HepG2 (cell line): ENCODE measurements at regions not wholly inside any gene's neighbourhood (a gene's known extent, or its start where the extent isn't known, plus 50 kb on each side); places are given as distances from the start of the nearest gene placed in this dataset.
A peak's percentile ranks its signal among the peaks of the same experiment; 100 is the strongest.

ENCODE experiments used
- ATAC-seq: fragments of 200-7000 bp; cut with Tn5 transposase; 3 replicates; pipeline ENCODE4 v1.9.1; 2020; ENCODE audit warnings: mild to moderate bottlenecking, moderate library complexity
- BruUV-seq: library from RNA; stranded (reverse); fragments of 400-500 nt; replicated peaks from 2 replicates; lab custom pipeline; 2021; lab: Mats Ljungman, UMichigan
- CTCF ChIA-PET: fragments of 300-600 bp; formaldehyde crosslinking; extraction: SDS; loops from one replicate; lab custom pipeline; 2021; ENCODE audit warnings: low total read pairs, inconsistent platforms, low intra/inter-chr PET ratio; lab: Yijun Ruan, JAX
- POLR2A ChIA-PET: fragments of 350-600 bp; sonication (Branson Sonifier 250); formaldehyde crosslinking; loops from one replicate; lab custom pipeline; 2020; ENCODE audit warnings: antibody characterized with exemption, inconsistent platforms; lab: Yijun Ruan, JAX
- DNase-seq: peaks from one replicate; pipeline ENCODE4 v3.0.0-alpha.2; 2015; ENCODE audit warnings: low spot score
- FAIRE-seq: peaks from 3 replicates; lab custom pipeline; 2011; peaks lifted over from hg19 to GRCh38; lab: Jason Lieb, UNC
- H2AFZ ChIP-seq: one replicate; pipeline ENCODE4 v1.6.1; 2011; ENCODE audit warnings: low read length, inconsistent platforms
- H3K27ac ChIP-seq: fragments of 300-600 bp; 3 replicates; pipeline ENCODE4 v1.8.0; 2011; ENCODE audit warnings: mixed run types, mild to moderate bottlenecking, mixed read lengths, low read length, inconsistent platforms; ENCODE audit not compliant: insufficient read depth; ENCODE audit errors: extremely low read length
- H3K27me3 ChIP-seq, 2 experiments: fragments of 200-600 bp in 1 of 2; 2 replicates in 1 of 2; 3 replicates in 1 of 2; pipeline versions ENCODE4 v1.6.0 to v1.8.0; 2011; ENCODE audit warnings: low read length in 2 of 2, mild to moderate bottlenecking in 2 of 2, moderate library complexity in 2 of 2, inconsistent platforms in 1 of 2; ENCODE audit not compliant: insufficient read depth in 2 of 2, control insufficient read depth in 1 of 2
- H3K36me3 ChIP-seq, 2 experiments: fragments of 200-600 bp in 1 of 2; replicated peaks in 1 of 2; 2 replicates in 1 of 2; 3 replicates in 1 of 2; pipeline versions ENCODE4 v1.5.1 to v1.8.0; 2011; ENCODE audit warnings: low read length in 2 of 2, inconsistent platforms in 1 of 2; ENCODE audit not compliant: insufficient read depth in 2 of 2, control insufficient read depth in 1 of 2
- H3K4me1 ChIP-seq: 2 replicates; pipeline ENCODE4 v1.5.1; 2012; ENCODE audit warnings: low read length, inconsistent platforms; ENCODE audit not compliant: insufficient read depth
- H3K4me2 ChIP-seq: 2 replicates; pipeline ENCODE4 v1.6.0; 2011; ENCODE audit warnings: low read depth, low read length, inconsistent platforms
- H3K4me3 ChIP-seq, 3 experiments: fragments of 200-600 bp in 1 of 3; sonication (generic), shearing (Covaris generic) in 1 of 3; replicated peaks in 1 of 3; 2 replicates each; pipeline ENCODE4 v1.5.1; 2011 to 2016; ENCODE audit warnings: low read length in 3 of 3, inconsistent platforms in 2 of 3, low read depth in 2 of 3, mild to moderate bottlenecking in 2 of 3, control low read depth in 1 of 3, mixed read lengths in 1 of 3; ENCODE audit not compliant: insufficient read depth in 1 of 3
- H3K79me2 ChIP-seq: one replicate; pipeline ENCODE4 v1.6.1; 2011; ENCODE audit warnings: low read length, inconsistent platforms; ENCODE audit not compliant: insufficient read depth
- H3K9ac ChIP-seq: 2 replicates; pipeline ENCODE4 v1.6.0; 2011; ENCODE audit warnings: mild to moderate bottlenecking, low read depth, low read length, inconsistent platforms; ENCODE audit not compliant: insufficient read depth
- H3K9me3 ChIP-seq: 2 replicates; pipeline ENCODE4 v1.5.1; 2012; ENCODE audit warnings: mild to moderate bottlenecking, low read length
- H4K20me1 ChIP-seq: 2 replicates; pipeline ENCODE4 v1.6.0; 2011; ENCODE audit warnings: inconsistent platforms, mild to moderate bottlenecking, low read length, moderate library complexity; ENCODE audit not compliant: insufficient read depth
- IKZF4 ChIP-seq: sonication (generic); formaldehyde crosslinking; IDR thresholded peaks from 2 replicates; pipeline ENCODE4 v1.5.1; 2020; ENCODE audit warnings: borderline replicate concordance, mild to moderate bottlenecking, low read depth, missing genetic modification reagents; ENCODE audit errors: not compliant biosample characterization
- MAFF ChIP-seq: IDR thresholded peaks from 2 replicates; pipeline ENCODE4 v1.6.1; 2011; ENCODE audit warnings: low read depth, low read length, improper control_type of control experiment
- MAFK ChIP-seq, 2 experiments: IDR thresholded peaks in 1 of 2; conservative IDR thresholded peaks in 1 of 2; 2 replicates each; pipeline ENCODE4 v1.6.1; 2011; ENCODE audit warnings: improper control_type of control experiment in 2 of 2, low read length in 2 of 2
- PCBP1 ChIP-seq: fragments of 200-400 bp; formaldehyde crosslinking; IDR thresholded peaks from 2 replicates; pipeline ENCODE4 v1.6.1; 2017; ENCODE audit warnings: mild to moderate bottlenecking, low read depth, low read length, borderline replicate concordance
- POLR2AphosphoS2 ChIP-seq: IDR thresholded peaks from 2 replicates; pipeline ENCODE4 v1.6.1; 2011; ENCODE audit warnings: low read depth, low read length, improper control_type of control experiment
- RFX3 ChIP-seq: IDR thresholded peaks from 2 replicates; pipeline ENCODE4 v1.6.1; 2016; ENCODE audit warnings: missing biosample characterization, missing genetic modification reagents
- YEATS2 ChIP-seq: sonication (generic); formaldehyde crosslinking; IDR thresholded peaks from 2 replicates; pipeline ENCODE4 v1.4.0; 2020; ENCODE audit warnings: missing genetic modification reagents, borderline replicate concordance
- ZFP82 ChIP-seq: sonication (generic); formaldehyde crosslinking; IDR thresholded peaks from 2 replicates; pipeline ENCODE4 v1.5.1; 2020; ENCODE audit warnings: mild to moderate bottlenecking, missing genetic modification reagents, borderline replicate concordance
- ZNF33A ChIP-seq: sonication (generic); formaldehyde crosslinking; IDR thresholded peaks from 2 replicates; pipeline ENCODE4 v1.5.1; 2020; ENCODE audit warnings: missing genetic modification reagents, mild to moderate bottlenecking, moderate library complexity, borderline replicate concordance
- ZNF883 ChIP-seq: sonication (generic); formaldehyde crosslinking; IDR thresholded peaks from 2 replicates; pipeline ENCODE4 v1.5.1; 2020; ENCODE audit warnings: mild to moderate bottlenecking, missing genetic modification reagents; ENCODE audit errors: not compliant biosample characterization
- WGBS: methylation state at CpG from one replicate; pipeline ENCODE4 v1.1.6; 2017; ENCODE audit warnings: low lambda C conversion rate; 5-methylcytosine and 5-hydroxymethylcytosine counted together
- in situ Hi-C: cut with HindIII; loops from 2 replicates; pipeline ENCODE4 v1.10.0; 2017; ENCODE audit warnings: low pct_unique_long_range_greater_than_20kb; ENCODE audit not compliant: extremely low pct_ligation_motif_present
- intact Hi-C: fragments of 100-400 bp; cut with micrococcal nuclease; formaldehyde crosslinking; loops from one replicate; pipeline ENCODE4 v1.10.0; 2022; ENCODE audit not compliant: unreplicated experiment
- TF ChIP-seq, protein P1 (sequence below): sonication (generic); formaldehyde crosslinking; IDR thresholded peaks from 2 replicates; pipeline ENCODE4 v1.5.1; 2020; ENCODE audit warnings: mild to moderate bottlenecking, missing genetic modification reagents, moderate library complexity
- TF ChIP-seq, protein P2 (sequence below): sonication (generic); formaldehyde crosslinking; conservative IDR thresholded peaks from 2 replicates; pipeline ENCODE4 v1.4.0; 2020; ENCODE audit warnings: mild to moderate bottlenecking, missing genetic modification reagents, moderate library complexity
- TF ChIP-seq, protein P3 (sequence below): sonication (generic); formaldehyde crosslinking; IDR thresholded peaks from 2 replicates; pipeline ENCODE4 v1.4.0; 2020; ENCODE audit warnings: mild to moderate bottlenecking, missing genetic modification reagents

DNA sequence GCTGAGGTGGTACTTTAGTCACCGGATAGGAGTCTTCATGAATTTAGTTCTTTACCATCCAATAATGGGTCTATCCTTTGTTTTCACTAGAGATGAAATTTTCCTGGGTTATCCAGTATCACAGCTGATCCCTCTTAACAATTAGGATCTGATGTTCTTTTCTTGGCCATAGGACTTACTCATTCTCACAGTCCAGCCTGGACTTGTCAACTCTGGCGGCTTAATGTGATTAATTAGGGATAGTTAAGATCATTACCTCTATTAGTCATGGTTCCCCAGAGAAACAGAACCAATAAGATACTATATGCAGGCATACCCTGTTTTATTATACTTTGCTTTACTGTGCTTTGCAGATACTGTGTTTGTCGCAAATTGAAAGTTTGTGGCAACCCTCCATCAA lies 272.7 kb upstream of the FAT4 start:
- no peak for FAIRE-seq
- no peak for ATAC-seq
- CTCF ChIA-PET, result no interaction called here
- DNase-seq, result no peak
- no peaks in the 10 kb centered on the region for H3K36me3 ChIP-seq
- no peak overlapping the region for H3K9ac ChIP-seq
- H3K79me2 ChIP-seq, result no peaks in the 10 kb centered on the region
- TF ChIP-seq PCBP1 (no peak), IKZF4 (no peak), ZFP82 (CRISPR knock-in tag) (no peak), ZNF883 (CRISPR knock-in tag) (no peak)
- no TSS peak for BruUV-seq
- no peak overlapping the region for H3K4me2 ChIP-seq
- WGBS, result 1% methylated on average over 3 of the region's 3 CpGs
- no peak overlapping the region for H3K4me3 ChIP-seq
- in situ Hi-C loops, result no loop called here
- intact Hi-C loops, result no loop called here
- H3K9me3 ChIP-seq, result no peaks in the 10 kb centered on the region
- H3K27me3 ChIP-seq, result 0 out of 5 replicates have a peak, but pooled peaks cover 0 to 1% of the 10 kb centered on the region in 2 experiments
- no peaks in the 10 kb centered on the region for H3K4me1 ChIP-seq
- H2AFZ ChIP-seq, result no peak overlapping the region
- no peak overlapping the region for H3K27ac ChIP-seq
- H4K20me1 ChIP-seq, result no peaks in the 10 kb centered on the region
- POLR2A ChIA-PET, result no interaction called here

DNA sequence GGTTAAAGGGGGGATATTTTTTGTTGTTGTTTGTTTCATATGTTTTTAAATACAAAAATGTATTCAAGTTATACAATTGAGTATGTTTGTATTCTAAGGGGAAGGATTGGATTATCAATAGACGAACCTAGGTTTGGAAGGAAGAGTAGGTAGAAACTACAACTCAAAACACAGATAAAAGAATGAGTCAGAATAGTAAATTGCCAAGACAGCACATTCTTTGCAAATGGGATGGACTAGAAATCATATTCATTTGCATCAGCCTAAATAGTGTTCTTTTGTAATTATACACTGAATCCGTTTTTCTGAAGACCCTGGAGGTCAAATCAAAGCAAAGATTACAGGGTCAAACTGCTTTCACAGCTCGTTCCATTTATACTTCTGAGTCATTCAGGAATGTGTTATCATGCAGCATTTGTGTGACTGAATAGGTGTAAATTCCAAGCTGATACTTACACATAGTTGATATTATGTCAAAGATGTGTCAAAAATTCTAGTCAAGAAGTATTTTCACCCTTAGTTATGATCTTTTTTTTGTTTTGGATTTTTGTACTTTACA lies 273.3 kb upstream of the FAT4 start:
- DNase-seq (no peak), ATAC-seq (no peak), FAIRE-seq (no peak)
- no peaks in the 10 kb centered on the region for H3K4me1 ChIP-seq
- POLR2A ChIA-PET, result no interaction called here
- no peak overlapping the region for H3K9ac ChIP-seq
- no peak overlapping the region for H2AFZ ChIP-seq
- no TSS peak for BruUV-seq
- H3K4me3 ChIP-seq, result no peak overlapping the region
- CTCF ChIA-PET, result no interaction called here
- in situ Hi-C loops, result no loop called here
- no peaks in the 10 kb centered on the region for H3K36me3 ChIP-seq
- H3K79me2 ChIP-seq, result no peaks in the 10 kb centered on the region
- H3K27me3 ChIP-seq, result 0 out of 5 replicates have a peak, but pooled peaks cover 0 to 1% of the 10 kb centered on the region in 2 experiments
- H3K9me3 ChIP-seq, result no peaks in the 10 kb centered on the region
- H3K4me2 ChIP-seq, result no peak overlapping the region
- 0% methylated on average over 3 of the region's 3 CpGs for WGBS
- no peaks in the 10 kb centered on the region for H4K20me1 ChIP-seq
- H3K27ac ChIP-seq, result no peak overlapping the region
- intact Hi-C loops, result no loop called here
- TF ChIP-seq MAFK (conservative IDR thresholded peaks at IDR 0.05 in 1 of 2, IDR thresholded peaks at IDR 0.05 in 1 of 2; ENCODE audit: low read length in 2 of 2), result peak in 1 of 2 experiments; percentile 58; a peak in 2 of 4 replicates
- TF ChIP-seq MAFF, result peak; percentile 43; the same call in 1 of the 2 replicates
- no peak for TF ChIP-seq ZNF33A (CRISPR knock-in tag)
- TF ChIP-seq, protein P1, sequence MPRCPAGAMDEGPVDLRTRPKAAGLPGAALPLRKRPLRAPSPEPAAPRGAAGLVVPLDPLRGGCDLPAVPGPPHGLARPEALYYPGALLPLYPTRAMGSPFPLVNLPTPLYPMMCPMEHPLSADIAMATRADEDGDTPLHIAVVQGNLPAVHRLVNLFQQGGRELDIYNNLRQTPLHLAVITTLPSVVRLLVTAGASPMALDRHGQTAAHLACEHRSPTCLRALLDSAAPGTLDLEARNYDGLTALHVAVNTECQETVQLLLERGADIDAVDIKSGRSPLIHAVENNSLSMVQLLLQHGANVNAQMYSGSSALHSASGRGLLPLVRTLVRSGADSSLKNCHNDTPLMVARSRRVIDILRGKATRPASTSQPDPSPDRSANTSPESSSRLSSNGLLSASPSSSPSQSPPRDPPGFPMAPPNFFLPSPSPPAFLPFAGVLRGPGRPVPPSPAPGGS (CRISPR knock-in tag), result no peak
- TF ChIP-seq, protein P2, sequence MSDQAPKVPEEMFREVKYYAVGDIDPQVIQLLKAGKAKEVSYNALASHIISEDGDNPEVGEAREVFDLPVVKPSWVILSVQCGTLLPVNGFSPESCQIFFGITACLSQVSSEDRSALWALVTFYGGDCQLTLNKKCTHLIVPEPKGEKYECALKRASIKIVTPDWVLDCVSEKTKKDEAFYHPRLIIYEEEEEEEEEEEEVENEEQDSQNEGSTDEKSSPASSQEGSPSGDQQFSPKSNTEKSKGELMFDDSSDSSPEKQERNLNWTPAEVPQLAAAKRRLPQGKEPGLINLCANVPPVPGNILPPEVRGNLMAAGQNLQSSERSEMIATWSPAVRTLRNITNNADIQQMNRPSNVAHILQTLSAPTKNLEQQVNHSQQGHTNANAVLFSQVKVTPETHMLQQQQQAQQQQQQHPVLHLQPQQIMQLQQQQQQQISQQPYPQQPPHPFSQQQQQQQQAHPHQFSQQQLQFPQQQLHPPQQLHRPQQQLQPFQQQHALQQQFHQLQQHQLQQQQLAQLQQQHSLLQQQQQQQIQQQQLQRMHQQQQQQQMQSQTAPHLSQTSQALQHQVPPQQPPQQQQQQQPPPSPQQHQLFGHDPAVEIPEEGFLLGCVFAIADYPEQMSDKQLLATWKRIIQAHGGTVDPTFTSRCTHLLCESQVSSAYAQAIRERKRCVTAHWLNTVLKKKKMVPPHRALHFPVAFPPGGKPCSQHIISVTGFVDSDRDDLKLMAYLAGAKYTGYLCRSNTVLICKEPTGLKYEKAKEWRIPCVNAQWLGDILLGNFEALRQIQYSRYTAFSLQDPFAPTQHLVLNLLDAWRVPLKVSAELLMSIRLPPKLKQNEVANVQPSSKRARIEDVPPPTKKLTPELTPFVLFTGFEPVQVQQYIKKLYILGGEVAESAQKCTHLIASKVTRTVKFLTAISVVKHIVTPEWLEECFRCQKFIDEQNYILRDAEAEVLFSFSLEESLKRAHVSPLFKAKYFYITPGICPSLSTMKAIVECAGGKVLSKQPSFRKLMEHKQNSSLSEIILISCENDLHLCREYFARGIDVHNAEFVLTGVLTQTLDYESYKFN, result no peak
- no peak for TF ChIP-seq RFX3 (CRISPR knock-in tag)
- TF ChIP-seq YEATS2 (CRISPR knock-in tag), result no peak
- TF ChIP-seq, protein P3, sequence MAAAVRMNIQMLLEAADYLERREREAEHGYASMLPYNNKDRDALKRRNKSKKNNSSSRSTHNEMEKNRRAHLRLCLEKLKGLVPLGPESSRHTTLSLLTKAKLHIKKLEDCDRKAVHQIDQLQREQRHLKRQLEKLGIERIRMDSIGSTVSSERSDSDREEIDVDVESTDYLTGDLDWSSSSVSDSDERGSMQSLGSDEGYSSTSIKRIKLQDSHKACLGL, result no peak
- no peak for TF ChIP-seq POLR2AphosphoS2
